GM23338 (cell line): ENCODE measurements at regions not wholly inside any gene's neighbourhood (a gene's known extent, or its start where the extent isn't known, plus 50 kb on each side); places are given as distances from the start of the nearest gene placed in this dataset.

ENCODE experiments used
- ATAC-seq: fragments of 200-7000 bp; cut with Tn5 transposase; 3 replicates; pipeline ENCODE4 v1.9.1; 2020
- DNase-seq: peaks from one replicate; pipeline ENCODE4 v3.0.0-alpha.2; 2015; ENCODE audit warnings: low spot score
- H2AFZ ChIP-seq: fragments of 200-600 bp; sonication (generic); 2 replicates; pipeline ENCODE4 v1.8.0; 2016; ENCODE audit warnings: antibody characterized with exemption, mild to moderate bottlenecking, moderate library complexity
- H3F3A ChIP-seq: fragments of 200-600 bp; sonication (generic); replicated peaks from 2 replicates; pipeline ENCODE4 v1.8.0; 2017; ENCODE audit warnings: antibody characterized with exemption, mixed run types, low read depth
- H3K27ac ChIP-seq: fragments of 200-600 bp; sonication (generic); 2 replicates; pipeline ENCODE4 v1.6.1; 2016; ENCODE audit warnings: low read depth
- H3K27me3 ChIP-seq: fragments of 200-600 bp; sonication (generic); 2 replicates; pipeline ENCODE4 v1.8.0; 2016; ENCODE audit warnings: mild to moderate bottlenecking, mixed run types, moderate library complexity; ENCODE audit not compliant: insufficient read depth
- H3K36me3 ChIP-seq: fragments of 200-600 bp; sonication (generic); 2 replicates; pipeline ENCODE4 v1.8.0; 2016; ENCODE audit warnings: mild to moderate bottlenecking; ENCODE audit not compliant: insufficient read depth
- H3K4me1 ChIP-seq: fragments of 200-600 bp; sonication (generic); 2 replicates; pipeline ENCODE4 v1.8.0; 2016; ENCODE audit warnings: mild to moderate bottlenecking, moderate library complexity; ENCODE audit not compliant: insufficient read depth
- H3K4me2 ChIP-seq: fragments of 200-600 bp; sonication (generic); 2 replicates; pipeline ENCODE4 v1.7.1; 2017; ENCODE audit warnings: mixed run types
- H3K4me3 ChIP-seq: fragments of 200-600 bp; sonication (generic); 2 replicates; pipeline ENCODE4 v1.6.1; 2016; ENCODE audit warnings: mixed run types
- H3K79me2 ChIP-seq: fragments of 200-600 bp; sonication (generic); replicated peaks from 2 replicates; pipeline ENCODE4 v1.8.0; 2017; ENCODE audit warnings: mild to moderate bottlenecking; ENCODE audit not compliant: insufficient read depth
- H3K9me2 ChIP-seq: fragments of 200-600 bp; sonication (generic); 2 replicates; pipeline ENCODE4 v1.8.0; 2017; ENCODE audit not compliant: insufficient read depth
- H4K20me1 ChIP-seq: fragments of 200-600 bp; sonication (generic); replicated peaks from 2 replicates; pipeline ENCODE4 v1.8.0; 2017; ENCODE audit warnings: mild to moderate bottlenecking; ENCODE audit not compliant: insufficient read depth
- H3K27ac Mint-ChIP-seq: 2 replicates; pipeline ENCODE4 v1.8.0; 2020; ENCODE audit warnings: inconsistent platforms, mild to moderate bottlenecking, moderate library complexity, mixed read lengths
- H3K27me3 Mint-ChIP-seq: 3 replicates; pipeline ENCODE4 v1.8.0; 2022; ENCODE audit warnings: low read depth, mild to moderate bottlenecking, moderate library complexity, mixed read lengths, inconsistent platforms; ENCODE audit not compliant: insufficient read depth, poor library complexity
- H3K36me3 Mint-ChIP-seq: 3 replicates; pipeline ENCODE4 v1.8.0; 2021; ENCODE audit warnings: low read depth, mild to moderate bottlenecking, inconsistent platforms, moderate library complexity, mixed read lengths
- H3K4me1 Mint-ChIP-seq: 3 replicates; pipeline ENCODE4 v1.8.0; 2020; ENCODE audit warnings: mild to moderate bottlenecking, inconsistent platforms, mixed read lengths
- H3K4me3 Mint-ChIP-seq: 3 replicates; pipeline ENCODE4 v1.8.0; 2021; ENCODE audit warnings: moderate library complexity, mild to moderate bottlenecking, inconsistent platforms, mixed read lengths
- H3K9me3 Mint-ChIP-seq: 3 replicates; pipeline ENCODE4 v1.8.0; 2020; ENCODE audit warnings: moderate library complexity, mild to moderate bottlenecking, inconsistent platforms, mixed read lengths
- CREB1 ChIP-seq: fragments of 250-450 bp; sonication (Bioruptor Pico); IDR thresholded peaks from 2 replicates; pipeline ENCODE4 v1.5.0; 2020; ENCODE audit warnings: low read depth, mild to moderate bottlenecking, moderate library complexity
- EZH2 ChIP-seq: fragments of 200-600 bp; sonication (generic); IDR thresholded peaks from one replicate; pipeline ENCODE4 v1.8.0; 2017; ENCODE audit warnings: antibody characterized with exemption, mild to moderate bottlenecking, low read depth; ENCODE audit not compliant: unreplicated experiment
- EZH2phosphoT487 ChIP-seq: fragments of 200-600 bp; sonication (generic); IDR thresholded peaks from one replicate; pipeline ENCODE4 v1.8.1; 2018; ENCODE audit warnings: antibody characterized with exemption; ENCODE audit not compliant: unreplicated experiment
- JUNB ChIP-seq: IDR thresholded peaks from one replicate; pipeline ENCODE4 v1.6.1; 2016; ENCODE audit warnings: antibody characterized with exemption; ENCODE audit not compliant: unreplicated experiment
- NANOG ChIP-seq: IDR thresholded peaks from 2 replicates; pipeline ENCODE4 v1.6.1; 2016; ENCODE audit warnings: antibody characterized with exemption, borderline replicate concordance
- POLR2AphosphoS5 ChIP-seq: IDR thresholded peaks from 2 replicates; pipeline ENCODE4 v1.6.1; 2016; ENCODE audit warnings: antibody characterized with exemption, low read depth
- STAT1 ChIP-seq: IDR thresholded peaks from one replicate; pipeline ENCODE4 v1.6.1; 2016; ENCODE audit warnings: antibody characterized with exemption; ENCODE audit not compliant: unreplicated experiment
- ZNF114 ChIP-seq: fragments of 250-450 bp; sonication (Bioruptor Pico); IDR thresholded peaks from 2 replicates; pipeline ENCODE4 v1.5.0; 2020; ENCODE audit warnings: mild to moderate bottlenecking, moderate library complexity
- TF ChIP-seq, protein P1 (sequence below): fragments of 250-450 bp; sonication (Bioruptor Pico); IDR thresholded peaks from 2 replicates; pipeline ENCODE4 v1.5.0; 2020; ENCODE audit warnings: mild to moderate bottlenecking, moderate library complexity
- TF ChIP-seq, protein P2 (sequence below), 2 experiments: fragments of 200-600 bp in 1 of 2; sonication (generic) in 1 of 2; conservative IDR thresholded peaks; 2 replicates each; pipeline versions ENCODE4 v1.5.1 to v1.6.1; 2016 to 2017; ENCODE audit warnings: antibody characterized with exemption in 2 of 2, low read depth in 2 of 2, mild to moderate bottlenecking in 2 of 2, moderate library complexity in 1 of 2

DNA sequence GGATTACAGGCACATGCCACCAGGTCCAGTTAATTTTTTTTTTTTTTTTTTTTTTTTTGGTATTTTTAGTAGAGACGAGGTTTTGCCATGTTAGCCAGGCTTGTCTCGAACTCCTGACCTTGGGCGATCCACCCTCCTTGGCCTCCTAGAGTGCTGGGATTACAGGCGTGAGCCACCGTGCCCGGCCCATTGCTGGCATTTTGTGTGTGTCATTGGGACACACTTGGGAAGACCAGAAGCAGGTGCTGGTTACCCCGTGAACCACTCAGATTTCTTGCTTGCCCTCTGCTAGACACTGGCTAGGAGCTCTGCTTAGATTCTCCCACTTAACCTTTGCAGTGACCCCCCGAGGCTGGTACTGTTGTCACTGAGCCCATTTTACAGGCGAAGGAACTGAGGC lies 229.3 kb downstream of the IRF8 start (continued):
- TF ChIP-seq, protein P1, sequence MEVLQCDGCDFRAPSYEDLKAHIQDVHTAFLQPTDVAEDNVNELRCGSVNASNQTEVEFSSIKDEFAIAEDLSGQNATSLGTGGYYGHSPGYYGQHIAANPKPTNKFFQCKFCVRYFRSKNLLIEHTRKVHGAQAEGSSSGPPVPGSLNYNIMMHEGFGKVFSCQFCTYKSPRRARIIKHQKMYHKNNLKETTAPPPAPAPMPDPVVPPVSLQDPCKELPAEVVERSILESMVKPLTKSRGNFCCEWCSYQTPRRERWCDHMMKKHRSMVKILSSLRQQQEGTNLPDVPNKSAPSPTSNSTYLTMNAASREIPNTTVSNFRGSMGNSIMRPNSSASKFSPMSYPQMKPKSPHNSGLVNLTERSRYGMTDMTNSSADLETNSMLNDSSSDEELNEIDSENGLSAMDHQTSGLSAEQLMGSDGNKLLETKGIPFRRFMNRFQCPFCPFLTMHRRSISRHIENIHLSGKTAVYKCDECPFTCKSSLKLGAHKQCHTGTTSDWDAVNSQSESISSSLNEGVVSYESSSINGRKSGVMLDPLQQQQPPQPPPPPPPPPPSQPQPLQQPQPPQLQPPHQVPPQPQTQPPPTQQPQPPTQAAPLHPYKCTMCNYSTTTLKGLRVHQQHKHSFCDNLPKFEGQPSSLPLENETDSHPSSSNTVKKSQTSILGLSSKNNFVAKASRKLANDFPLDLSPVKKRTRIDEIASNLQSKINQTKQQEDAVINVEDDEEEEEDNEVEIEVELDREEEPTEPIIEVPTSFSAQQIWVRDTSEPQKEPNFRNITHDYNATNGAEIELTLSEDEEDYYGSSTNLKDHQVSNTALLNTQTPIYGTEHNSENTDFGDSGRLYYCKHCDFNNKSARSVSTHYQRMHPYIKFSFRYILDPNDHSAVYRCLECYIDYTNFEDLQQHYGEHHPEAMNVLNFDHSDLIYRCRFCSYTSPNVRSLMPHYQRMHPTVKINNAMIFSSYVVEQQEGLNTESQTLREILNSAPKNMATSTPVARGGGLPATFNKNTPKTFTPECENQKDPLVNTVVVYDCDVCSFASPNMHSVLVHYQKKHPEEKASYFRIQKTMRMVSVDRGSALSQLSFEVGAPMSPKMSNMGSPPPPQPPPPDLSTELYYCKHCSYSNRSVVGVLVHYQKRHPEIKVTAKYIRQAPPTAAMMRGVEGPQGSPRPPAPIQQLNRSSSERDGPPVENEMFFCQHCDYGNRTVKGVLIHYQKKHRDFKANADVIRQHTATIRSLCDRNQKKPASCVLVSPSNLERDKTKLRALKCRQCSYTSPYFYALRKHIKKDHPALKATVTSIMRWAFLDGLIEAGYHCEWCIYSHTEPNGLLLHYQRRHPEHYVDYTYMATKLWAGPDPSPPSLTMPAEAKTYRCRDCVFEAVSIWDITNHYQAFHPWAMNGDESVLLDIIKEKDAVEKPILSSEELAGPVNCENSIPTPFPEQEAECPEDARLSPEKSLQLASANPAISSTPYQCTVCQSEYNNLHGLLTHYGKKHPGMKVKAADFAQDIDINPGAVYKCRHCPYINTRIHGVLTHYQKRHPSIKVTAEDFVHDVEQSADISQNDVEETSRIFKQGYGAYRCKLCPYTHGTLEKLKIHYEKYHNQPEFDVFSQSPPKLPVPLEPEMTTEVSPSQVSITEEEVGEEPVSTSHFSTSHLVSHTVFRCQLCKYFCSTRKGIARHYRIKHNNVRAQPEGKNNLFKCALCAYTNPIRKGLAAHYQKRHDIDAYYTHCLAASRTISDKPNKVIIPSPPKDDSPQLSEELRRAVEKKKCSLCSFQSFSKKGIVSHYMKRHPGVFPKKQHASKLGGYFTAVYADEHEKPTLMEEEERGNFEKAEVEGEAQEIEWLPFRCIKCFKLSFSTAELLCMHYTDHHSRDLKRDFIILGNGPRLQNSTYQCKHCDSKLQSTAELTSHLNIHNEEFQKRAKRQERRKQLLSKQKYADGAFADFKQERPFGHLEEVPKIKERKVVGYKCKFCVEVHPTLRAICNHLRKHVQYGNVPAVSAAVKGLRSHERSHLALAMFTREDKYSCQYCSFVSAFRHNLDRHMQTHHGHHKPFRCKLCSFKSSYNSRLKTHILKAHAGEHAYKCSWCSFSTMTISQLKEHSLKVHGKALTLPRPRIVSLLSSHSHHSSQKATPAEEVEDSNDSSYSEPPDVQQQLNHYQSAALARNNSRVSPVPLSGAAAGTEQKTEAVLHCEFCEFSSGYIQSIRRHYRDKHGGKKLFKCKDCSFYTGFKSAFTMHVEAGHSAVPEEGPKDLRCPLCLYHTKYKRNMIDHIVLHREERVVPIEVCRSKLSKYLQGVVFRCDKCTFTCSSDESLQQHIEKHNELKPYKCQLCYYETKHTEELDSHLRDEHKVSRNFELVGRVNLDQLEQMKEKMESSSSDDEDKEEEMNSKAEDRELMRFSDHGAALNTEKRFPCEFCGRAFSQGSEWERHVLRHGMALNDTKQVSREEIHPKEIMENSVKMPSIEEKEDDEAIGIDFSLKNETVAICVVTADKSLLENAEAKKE (CRISPR knock-in tag): no peak
- TF ChIP-seq JUNB (no peak), EZH2phosphoT487 (no peak)

- no peaks in the 10 kb centered on the region for H3K36me3 Mint-ChIP-seq
- no peak overlapping the region for H3K4me3 ChIP-seq
- no peak overlapping the region for H3K27ac Mint-ChIP-seq
- no peaks in the 10 kb centered on the region for H3K9me2 ChIP-seq
- H3K4me3 Mint-ChIP-seq: no peak overlapping the region
- no peaks in the 10 kb centered on the region for H3K4me1 Mint-ChIP-seq
- DNase-seq (no peak), ATAC-seq (no peak)
- no peaks in the 10 kb centered on the region for H3K4me1 ChIP-seq
- H3K27ac ChIP-seq: no peak overlapping the region
- no peaks in the 10 kb centered on the region for H3K27me3 ChIP-seq
- H3K36me3 ChIP-seq: no peaks in the 10 kb centered on the region
- no peaks in the 10 kb centered on the region for H3K79me2 ChIP-seq
- peak overlapping the region; percentile 7; the same call in 1 of the 2 replicates for H2AFZ ChIP-seq
- H3K27me3 Mint-ChIP-seq: peaks cover 4% of the 10 kb centered on the region
- no peaks in the 10 kb centered on the region for H4K20me1 ChIP-seq
- H3F3A ChIP-seq: no peaks in the 10 kb centered on the region
- no peak overlapping the region for H3K4me2 ChIP-seq
- no peaks in the 10 kb centered on the region for H3K9me3 Mint-ChIP-seq
- no peak for TF ChIP-seq ZNF114
- no peak for TF ChIP-seq EZH2
- no peak for TF ChIP-seq NANOG
- TF ChIP-seq JUNB: no peak
- no peak for TF ChIP-seq CREB1
- no peak for TF ChIP-seq EZH2phosphoT487
- TF ChIP-seq, protein P2, sequence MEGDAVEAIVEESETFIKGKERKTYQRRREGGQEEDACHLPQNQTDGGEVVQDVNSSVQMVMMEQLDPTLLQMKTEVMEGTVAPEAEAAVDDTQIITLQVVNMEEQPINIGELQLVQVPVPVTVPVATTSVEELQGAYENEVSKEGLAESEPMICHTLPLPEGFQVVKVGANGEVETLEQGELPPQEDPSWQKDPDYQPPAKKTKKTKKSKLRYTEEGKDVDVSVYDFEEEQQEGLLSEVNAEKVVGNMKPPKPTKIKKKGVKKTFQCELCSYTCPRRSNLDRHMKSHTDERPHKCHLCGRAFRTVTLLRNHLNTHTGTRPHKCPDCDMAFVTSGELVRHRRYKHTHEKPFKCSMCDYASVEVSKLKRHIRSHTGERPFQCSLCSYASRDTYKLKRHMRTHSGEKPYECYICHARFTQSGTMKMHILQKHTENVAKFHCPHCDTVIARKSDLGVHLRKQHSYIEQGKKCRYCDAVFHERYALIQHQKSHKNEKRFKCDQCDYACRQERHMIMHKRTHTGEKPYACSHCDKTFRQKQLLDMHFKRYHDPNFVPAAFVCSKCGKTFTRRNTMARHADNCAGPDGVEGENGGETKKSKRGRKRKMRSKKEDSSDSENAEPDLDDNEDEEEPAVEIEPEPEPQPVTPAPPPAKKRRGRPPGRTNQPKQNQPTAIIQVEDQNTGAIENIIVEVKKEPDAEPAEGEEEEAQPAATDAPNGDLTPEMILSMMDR (conservative IDR thresholded peaks at IDR 0.05; ENCODE audit: low read depth in 2 of 2): no peak
- no peak for TF ChIP-seq POLR2AphosphoS5
- TF ChIP-seq STAT1: no peak
Measured at GRCh38 chr16:86129541-86129940, 230.6 kb downstream of the IRF8 start.
